GM18505 (cell line): ENCODE measurements at regions not wholly inside any gene's neighbourhood (a gene's known extent, or its start where the extent isn't known, plus 50 kb on each side); places are given as distances from the start of the nearest gene placed in this dataset.

Experiments
- ATAC-seq: cut with Tn5 transposase; IDR thresholded peaks from one replicate; pipeline ENCODE4 v1.9.1; 2021; ENCODE audit not compliant: unreplicated experiment
- POLR2A ChIP-seq: IDR thresholded peaks from 4 replicates; pipeline ENCODE4 v1.6.1; 2011; ENCODE audit warnings: borderline replicate concordance; ENCODE audit not compliant: insufficient read depth, insufficient read length; ENCODE audit errors: extremely low read depth

DNA sequence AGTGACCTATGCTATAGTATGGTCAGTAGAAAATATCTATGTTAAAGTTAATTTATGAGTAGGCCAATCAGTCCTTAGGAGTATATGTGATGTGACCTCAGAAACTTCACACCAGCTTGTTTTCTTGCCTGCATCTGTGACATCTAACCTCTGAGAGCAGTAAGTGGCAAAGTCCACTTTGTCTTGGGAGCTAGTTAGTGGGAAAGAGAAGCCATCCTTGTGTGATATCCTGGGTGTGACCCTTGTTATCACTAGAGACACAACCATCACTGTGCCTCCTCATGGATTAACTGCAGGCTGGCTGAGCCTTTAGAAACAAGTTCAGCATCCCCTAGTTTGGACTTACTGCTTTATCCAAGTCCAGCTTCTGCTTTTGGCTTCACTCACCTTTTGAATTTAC is 170.6 kb upstream of the STXBP6 start:
- no peak for ATAC-seq

DNA sequence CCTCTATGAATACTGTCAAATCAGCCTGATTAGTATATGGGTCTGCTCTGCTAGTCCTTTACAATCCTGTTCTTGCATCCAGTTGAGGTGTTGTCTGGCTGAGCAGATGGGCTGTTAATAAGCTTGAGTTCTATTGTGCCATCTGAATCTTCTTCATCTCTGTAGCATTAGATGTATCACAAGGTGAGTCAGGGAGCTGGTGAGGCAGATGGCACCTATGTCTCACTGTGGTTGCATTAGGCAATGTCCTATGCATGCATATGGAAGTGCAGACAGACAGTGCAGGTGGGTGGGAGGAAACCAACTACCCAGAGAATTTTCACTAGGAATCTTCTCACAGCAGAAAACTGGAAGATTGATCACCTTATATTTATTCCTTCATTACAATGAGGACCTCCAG is 165.7 kb upstream of the STXBP6 start:
- TF ChIP-seq POLR2A = no peak
- no peak for ATAC-seq

More for the DNA sequence above, 170.6 kb upstream of the STXBP6 start:
- TF ChIP-seq POLR2A = no peak

DNA sequence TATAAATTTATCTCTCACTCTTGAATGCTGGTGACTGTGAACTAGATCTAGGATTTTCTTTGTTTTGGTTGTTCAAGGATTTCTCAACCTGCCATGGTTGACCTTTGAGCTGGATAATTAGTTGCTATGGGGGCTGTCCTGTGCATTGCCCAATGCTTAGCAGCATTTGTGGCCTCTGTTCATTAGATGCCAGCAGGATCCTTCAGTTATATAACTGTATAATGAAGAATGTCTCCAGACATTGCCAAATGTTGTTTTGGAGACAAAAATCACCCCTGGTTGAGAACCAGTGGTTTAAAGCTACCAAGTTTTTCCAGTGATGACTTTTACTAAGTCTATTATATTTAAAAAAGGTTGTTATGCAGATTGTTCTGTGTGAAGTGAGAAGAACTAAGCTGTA is 147.9 kb upstream of the STXBP6 start:
- no peak for TF ChIP-seq POLR2A
- ATAC-seq = no peak

DNA sequence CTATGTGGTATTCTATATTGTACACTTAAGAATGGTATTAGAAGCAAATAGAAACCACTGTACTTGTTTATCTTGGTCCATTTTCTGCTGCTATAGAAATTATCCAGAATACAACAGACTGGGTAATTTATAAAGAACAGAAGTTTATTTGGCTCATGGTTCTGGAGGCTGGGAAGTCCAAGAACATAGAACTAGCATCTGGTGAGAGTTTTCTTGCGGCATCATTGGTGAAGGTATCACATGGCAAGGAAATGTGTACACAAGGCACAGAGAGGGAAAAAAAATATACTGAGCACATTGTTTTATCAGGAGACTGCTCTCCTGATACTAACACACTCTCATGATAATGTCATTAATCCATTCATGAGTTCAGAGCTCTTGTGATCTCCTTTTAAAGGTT is 130.3 kb upstream of the STXBP6 start:
- ATAC-seq = no peak
- no peak for TF ChIP-seq POLR2A

DNA sequence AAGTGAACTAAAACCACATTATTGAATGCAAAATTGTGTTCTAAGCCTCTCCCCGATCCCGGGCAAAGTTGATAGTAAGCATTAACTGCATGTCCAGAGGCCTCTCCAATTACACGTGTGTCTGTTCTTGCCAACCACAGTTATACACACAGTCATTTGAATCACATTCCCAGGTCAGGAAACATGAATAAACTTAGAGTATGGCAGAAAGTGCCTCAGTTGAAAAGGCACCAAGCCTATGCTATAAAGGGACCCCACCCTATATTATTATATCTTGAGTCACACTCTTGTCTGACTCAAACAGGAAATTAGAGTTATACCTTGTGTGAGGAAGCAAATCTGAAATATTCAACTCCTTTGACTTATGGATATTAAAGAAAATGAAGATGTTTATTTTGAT is 128.3 kb upstream of the STXBP6 start:
- ATAC-seq = no peak

DNA sequence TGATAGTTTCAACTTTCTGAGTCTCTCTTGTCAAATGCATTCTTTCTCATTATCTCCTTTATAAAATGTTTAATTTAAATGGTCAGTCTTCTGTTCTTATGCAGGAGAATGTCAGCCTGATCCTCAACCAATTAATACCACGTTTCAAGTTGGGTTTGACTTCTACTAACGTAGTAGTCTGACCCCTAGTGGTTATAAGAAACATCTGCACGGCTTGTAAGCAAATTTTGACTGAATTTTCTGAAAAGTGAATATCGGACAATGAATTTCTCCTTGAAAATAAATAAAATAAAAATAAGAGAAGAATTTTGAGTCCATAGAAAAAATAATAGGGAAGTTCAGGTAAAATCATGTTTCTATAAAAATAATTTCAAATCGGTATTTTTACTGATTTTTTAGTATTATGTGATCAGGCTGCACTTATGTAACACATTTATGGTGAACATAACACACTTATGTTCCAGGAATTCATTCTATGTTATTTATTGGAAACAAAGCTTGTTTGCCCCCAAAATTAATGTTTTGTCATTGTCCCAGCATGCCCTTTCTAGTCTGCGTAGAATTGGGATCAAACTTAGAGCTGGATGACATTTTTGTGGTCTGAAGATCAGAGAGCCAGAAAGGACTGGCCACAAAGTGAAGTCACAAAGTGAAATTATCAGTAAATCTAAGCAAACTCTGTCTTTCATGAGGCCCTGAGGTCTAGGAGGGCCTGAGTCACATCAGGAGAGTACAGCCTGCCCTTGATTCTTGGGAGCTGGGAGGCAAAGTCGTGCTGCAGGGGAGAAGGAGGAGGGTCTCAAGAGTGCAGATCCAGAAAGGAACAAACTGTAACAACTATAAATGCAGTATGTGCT is 101.2 kb upstream of the STXBP6 start:
- TF ChIP-seq POLR2A = no peak
- ATAC-seq = no peak

More for the DNA sequence above, 128.3 kb upstream of the STXBP6 start:
- no peak for TF ChIP-seq POLR2A

DNA sequence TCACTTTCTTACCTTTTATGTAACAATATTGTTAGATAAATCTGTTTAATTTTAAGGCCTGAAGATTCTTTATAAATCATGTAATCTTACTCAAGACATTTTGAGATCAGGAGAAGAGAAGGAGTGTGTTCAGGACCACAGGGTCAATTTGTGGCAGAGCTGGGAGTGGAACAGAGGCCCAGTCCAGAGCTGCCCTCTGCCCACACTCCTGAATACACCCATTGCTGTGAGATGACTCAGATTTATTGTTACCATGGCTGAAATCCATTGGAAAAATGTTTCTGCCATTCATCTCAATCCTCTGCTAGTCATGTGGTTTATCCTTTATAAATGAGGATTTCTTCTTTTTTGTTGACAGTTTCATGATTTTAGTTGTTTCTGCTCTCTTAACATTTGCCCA is 100.5 kb upstream of the STXBP6 start:
- TF ChIP-seq POLR2A = no peak
- ATAC-seq = no peak

DNA sequence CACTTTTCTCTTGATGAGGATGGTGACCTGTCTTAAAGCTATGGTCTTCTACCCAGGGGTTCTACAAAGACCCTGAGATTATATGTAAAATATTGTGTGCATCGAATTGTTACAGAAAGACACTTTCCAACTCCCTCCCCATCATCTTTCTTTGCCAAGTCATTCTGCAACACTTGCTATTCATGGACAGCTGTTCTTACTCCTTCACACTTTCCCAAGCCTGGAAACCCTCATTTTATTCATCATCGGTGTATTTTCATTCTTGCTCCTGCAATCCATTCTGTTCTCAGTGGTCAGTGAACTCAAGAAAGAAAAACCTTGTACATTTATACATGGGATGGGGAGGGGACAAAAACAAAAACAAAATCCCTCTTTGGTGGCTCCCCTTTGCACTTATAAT is 90.5 kb upstream of the STXBP6 start:
- no peak for ATAC-seq
- TF ChIP-seq POLR2A = no peak

DNA sequence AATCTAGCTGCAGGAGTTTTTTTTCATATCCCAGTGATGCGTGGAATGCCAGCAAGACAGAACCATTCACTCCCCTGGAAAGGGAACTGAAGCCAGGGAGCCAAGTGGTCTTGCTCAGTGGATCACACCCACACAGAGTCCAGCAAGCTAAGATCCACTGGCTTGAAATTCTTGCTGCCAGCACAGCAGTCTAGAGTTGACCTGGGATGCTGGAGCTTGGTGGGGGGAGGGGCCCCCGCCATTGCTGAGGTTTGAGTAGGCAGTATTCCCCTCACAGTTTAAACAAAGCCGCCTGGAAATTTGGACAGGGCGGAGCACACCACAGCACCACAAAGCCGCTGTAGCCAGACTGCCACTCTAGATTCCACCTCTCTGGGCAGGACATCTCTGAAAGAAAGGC is 86.9 kb upstream of the STXBP6 start:
- TF ChIP-seq POLR2A = no peak
- ATAC-seq = no peak

DNA sequence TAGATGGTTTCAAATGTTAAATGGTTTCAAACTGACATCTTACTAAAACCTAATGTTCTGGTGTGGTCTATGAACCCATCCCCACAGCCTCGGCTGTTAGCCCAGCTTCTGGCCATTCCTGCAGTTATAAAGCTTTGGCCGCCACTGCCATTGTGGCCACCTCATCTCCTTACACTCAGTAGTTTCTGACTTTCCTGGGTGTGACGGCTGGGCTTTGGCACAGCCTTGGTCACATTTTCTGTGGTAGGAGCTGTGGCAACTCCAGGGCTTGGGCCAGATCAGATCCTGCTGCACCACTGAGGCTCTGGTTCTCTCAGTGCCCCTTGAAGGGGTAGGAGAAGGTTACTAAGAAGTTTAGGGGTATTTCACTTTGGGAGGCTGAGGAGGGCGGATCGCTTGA is 84.2 kb upstream of the STXBP6 start:
- TF ChIP-seq POLR2A = no peak
- no peak for ATAC-seq

DNA sequence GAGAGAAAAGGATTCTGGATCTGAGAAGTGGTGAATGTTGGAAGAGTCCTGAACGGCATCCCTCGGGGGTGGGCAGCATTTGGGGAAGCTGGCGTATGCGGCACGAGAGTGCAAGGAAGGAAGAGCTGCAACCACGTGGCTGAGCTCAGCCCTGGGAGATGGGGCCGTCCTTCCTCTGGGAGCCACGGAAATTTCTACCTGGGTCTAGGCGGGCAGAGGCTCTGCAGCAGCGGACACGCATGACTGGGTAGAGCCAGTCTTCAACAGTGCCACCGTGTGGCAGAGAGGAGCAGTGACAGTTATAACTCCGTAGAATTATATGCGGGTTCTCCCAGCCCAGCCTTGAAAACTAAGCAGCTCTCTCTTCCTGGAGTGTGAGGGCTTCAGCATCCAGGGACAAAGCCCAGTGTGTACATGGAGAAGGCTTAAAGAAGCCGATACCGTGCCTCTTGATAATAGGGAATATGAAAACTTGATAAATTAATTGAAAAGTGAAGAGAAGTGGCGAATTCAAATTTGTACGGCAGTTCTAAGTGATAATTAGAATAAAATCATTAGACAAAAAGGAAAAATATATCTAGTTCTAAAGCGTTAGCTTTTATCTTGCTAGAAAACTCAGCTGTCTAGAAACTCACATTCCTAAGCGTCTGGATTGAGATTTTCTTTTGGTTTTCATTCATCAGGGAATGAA is 82.9 kb upstream of the STXBP6 start:
- no peak for TF ChIP-seq POLR2A
- peak; percentile 78 for ATAC-seq

DNA sequence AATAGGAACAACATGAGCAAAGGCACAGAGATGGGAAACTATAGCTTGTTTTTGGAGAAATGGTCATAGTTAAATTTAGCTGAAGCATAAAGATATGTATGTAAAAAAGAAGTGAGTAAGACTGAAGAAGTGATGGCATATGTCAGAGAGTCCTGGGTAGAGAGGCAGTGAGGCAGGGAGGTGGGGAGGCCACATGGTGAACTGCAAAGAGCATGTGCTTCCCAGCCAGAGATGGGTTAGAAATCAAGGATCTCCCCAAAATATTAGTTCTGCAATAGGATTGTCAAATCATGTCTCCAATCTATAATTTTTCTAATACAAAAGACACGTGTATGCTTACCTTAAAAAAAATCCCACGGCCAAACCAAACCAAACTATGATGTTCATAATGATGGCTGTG is 82.1 kb upstream of the STXBP6 start:
- no peak for ATAC-seq
- no peak for TF ChIP-seq POLR2A

DNA sequence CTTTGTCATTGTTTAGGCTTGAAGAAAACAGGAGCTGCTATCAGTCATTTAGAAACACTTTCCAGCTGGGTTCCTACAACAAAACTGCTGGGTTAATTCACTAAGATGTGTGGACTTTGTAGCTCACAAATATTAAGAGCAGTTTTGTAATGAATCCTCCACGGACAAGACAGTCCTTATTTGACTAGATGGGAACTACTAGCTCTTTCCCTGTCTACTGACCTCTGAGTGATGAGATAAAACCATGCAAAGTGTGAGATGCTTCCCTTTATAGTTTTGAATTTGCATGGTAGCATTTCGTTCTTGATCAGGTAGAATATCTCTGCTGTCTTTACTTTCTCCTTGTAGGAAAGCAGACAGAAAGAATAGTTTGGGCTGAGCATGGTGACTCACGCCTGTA is 72.9 kb upstream of the STXBP6 start:
- no peak for ATAC-seq
- no peak for TF ChIP-seq POLR2A

DNA sequence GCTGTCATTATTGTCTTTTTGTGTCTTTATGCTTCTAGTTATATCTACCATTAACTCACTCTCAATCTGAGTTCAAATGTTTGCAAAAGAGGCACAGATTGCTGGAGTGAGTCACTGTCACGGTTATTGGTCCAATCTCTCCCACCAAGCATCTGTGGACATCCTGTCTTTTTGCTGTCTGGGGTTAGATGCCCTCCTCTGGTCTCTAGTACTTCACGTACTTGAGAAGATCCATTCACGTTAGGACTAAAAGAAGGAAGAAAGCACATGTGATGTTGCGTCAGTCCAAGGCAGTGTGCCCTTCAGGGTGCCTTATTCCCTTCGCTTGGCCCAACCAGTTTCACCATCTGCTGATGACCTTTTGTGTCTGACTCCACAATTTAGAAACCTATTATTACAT is 72.3 kb upstream of the STXBP6 start:
- ATAC-seq = no peak
- no peak for TF ChIP-seq POLR2A
